ENCODE measurements at regions not wholly inside any gene's neighbourhood (a gene's known extent, or its start where the extent isn't known, plus 50 kb on each side); places are given as distances from the start of the nearest gene placed in this dataset.

DNA sequence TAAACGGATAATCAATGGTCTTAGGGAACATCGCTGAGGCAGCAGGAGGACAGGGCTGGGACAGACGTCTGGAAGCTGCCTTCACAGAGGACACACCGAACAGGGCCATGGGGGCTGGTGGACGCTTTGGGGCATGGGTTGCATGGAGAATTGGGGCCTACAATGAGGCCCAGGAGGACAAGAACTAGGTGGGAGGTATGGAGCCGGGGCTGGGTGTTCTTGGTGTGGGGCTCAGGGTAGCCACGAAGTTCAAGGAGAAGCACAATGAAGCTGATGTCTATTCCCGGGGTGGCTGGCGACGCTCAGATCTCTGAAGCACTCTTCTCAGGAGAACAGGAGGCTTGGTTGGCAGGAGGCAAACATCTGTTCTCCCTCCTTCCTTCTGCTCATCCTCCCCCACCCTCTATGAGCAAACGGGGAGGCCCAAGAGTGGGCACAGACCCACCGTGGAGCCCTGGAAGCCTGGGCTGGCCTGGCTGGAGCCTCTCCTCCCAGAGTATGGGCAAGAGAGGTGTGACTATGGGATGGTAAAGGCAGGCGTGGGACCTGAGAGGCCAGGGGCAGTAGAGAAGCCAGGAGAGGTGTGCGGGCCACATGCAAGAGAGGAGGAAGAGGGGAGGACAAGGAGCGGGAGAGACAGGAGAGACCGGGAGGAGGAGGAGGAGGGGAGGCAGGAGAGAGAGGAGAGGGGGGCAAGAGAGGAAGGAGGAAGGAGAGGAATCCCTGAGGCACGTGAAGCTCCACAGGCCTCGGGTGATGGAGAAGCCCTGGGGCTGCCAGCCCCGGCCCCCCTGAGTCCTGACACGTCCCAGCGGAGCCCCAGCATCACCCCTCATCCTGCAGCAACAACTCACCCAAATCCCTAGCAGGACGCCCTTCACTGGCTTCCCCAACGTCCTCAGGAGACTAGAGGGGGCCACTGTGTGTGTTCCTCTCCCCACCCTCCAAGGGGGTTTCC, 159.1 kb downstream of the OLFM1 start:
- Histone ChIP-seq H3K36me3 (ENCODE audit: insufficient read depth, low read length) (no peaks in the 10 kb centered on the region), H4K20me1 (ENCODE audit: insufficient read depth) (no peaks in the 10 kb centered on the region), H3K4me2 (ENCODE audit: low read length) (no peak overlapping the region), H3K27me3 (ENCODE audit: insufficient read depth, low read depth, low read length) (no peaks in the 10 kb centered on the region), H2AFZ (ENCODE audit: low read depth, low read length) (no peak overlapping the region), H3K79me2 (replicated peaks; ENCODE audit: insufficient read depth, low read length) (no peaks in the 10 kb centered on the region), H3K9me3 (ENCODE audit: low read length) (no peaks in the 10 kb centered on the region), H3K27ac (ENCODE audit: low read length) (no peak overlapping the region), H3F3A (ENCODE audit: insufficient read depth, low read length, poor library complexity, severe bottlenecking) (no peaks in the 10 kb centered on the region), H3K9ac (ENCODE audit: low read length) (no peak overlapping the region), H3K9me2 (ENCODE audit: insufficient read depth, low read length) (no peaks in the 10 kb centered on the region), H3K4me3 (ENCODE audit: low read length) (no peak overlapping the region)
- TF ChIP-seq TAF1 (IDR thresholded peaks at IDR 0.05; ENCODE audit: low read depth): no peak
- TF ChIP-seq POLR2AphosphoS5 (IDR thresholded peaks at IDR 0.05): no peak
- TF ChIP-seq, protein P1, sequence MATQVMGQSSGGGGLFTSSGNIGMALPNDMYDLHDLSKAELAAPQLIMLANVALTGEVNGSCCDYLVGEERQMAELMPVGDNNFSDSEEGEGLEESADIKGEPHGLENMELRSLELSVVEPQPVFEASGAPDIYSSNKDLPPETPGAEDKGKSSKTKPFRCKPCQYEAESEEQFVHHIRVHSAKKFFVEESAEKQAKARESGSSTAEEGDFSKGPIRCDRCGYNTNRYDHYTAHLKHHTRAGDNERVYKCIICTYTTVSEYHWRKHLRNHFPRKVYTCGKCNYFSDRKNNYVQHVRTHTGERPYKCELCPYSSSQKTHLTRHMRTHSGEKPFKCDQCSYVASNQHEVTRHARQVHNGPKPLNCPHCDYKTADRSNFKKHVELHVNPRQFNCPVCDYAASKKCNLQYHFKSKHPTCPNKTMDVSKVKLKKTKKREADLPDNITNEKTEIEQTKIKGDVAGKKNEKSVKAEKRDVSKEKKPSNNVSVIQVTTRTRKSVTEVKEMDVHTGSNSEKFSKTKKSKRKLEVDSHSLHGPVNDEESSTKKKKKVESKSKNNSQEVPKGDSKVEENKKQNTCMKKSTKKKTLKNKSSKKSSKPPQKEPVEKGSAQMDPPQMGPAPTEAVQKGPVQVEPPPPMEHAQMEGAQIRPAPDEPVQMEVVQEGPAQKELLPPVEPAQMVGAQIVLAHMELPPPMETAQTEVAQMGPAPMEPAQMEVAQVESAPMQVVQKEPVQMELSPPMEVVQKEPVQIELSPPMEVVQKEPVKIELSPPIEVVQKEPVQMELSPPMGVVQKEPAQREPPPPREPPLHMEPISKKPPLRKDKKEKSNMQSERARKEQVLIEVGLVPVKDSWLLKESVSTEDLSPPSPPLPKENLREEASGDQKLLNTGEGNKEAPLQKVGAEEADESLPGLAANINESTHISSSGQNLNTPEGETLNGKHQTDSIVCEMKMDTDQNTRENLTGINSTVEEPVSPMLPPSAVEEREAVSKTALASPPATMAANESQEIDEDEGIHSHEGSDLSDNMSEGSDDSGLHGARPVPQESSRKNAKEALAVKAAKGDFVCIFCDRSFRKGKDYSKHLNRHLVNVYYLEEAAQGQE (IDR thresholded peaks at IDR 0.05; ENCODE audit: borderline replicate concordance): no peak
- no peak for TF ChIP-seq EZH2 (IDR thresholded peaks at IDR 0.05; ENCODE audit: borderline replicate concordance, insufficient read depth, low read length, poor library complexity, severe bottlenecking)
- TF ChIP-seq, protein P2, sequence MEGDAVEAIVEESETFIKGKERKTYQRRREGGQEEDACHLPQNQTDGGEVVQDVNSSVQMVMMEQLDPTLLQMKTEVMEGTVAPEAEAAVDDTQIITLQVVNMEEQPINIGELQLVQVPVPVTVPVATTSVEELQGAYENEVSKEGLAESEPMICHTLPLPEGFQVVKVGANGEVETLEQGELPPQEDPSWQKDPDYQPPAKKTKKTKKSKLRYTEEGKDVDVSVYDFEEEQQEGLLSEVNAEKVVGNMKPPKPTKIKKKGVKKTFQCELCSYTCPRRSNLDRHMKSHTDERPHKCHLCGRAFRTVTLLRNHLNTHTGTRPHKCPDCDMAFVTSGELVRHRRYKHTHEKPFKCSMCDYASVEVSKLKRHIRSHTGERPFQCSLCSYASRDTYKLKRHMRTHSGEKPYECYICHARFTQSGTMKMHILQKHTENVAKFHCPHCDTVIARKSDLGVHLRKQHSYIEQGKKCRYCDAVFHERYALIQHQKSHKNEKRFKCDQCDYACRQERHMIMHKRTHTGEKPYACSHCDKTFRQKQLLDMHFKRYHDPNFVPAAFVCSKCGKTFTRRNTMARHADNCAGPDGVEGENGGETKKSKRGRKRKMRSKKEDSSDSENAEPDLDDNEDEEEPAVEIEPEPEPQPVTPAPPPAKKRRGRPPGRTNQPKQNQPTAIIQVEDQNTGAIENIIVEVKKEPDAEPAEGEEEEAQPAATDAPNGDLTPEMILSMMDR (IDR thresholded peaks at IDR 0.05; ENCODE audit: poor library complexity, severe bottlenecking): no peak
- TF ChIP-seq EP300 (conservative IDR thresholded peaks at IDR 0.05; ENCODE audit: poor library complexity, severe bottlenecking): no peak
- no peak for TF ChIP-seq MXI1 (conservative IDR thresholded peaks at IDR 0.05; ENCODE audit: poor library complexity, severe bottlenecking)
- no peak for TF ChIP-seq SMC3 (conservative IDR thresholded peaks at IDR 0.05; ENCODE audit: poor library complexity)
- no peak for TF ChIP-seq RAD21 (conservative IDR thresholded peaks at IDR 0.05)

DNA sequence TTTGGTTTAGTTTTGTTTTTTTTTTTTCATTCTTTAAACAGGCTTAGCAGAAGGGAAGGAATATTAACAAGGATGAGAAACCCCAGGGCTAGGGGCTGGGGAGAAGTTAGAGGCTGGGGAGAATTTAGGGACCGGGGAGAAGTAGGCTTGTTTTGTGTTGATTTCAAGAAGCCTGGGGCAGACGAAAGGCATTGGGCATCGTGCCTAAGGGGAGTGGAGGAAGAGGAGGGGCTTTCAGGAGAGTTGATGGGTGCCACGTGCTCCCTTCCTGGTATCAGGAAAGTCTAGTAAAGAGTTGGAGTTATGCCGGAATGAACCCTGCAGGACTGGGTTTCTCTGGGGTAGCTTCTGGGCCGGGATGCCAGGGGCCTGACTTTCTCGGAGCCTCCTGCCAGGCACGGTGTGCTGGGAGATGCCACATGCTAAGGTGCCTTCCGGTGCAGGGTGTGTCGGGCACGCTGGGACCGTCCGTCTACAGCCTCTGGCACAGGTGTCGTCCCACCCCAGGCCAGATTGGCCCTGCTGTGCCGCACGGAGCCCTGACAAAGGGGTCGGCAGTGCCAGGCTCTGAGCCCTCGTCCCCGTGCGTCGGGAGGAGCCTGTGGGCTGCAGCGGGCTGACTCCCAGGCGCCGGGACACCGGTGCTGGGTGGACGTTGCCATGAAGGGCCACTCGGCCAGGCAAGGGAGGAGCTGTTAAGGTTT, 159.9 kb downstream of the OLFM1 start:
- H3K4me2 ChIP-seq (ENCODE audit: low read length): no peak overlapping the region
- no peaks in the 10 kb centered on the region for H3K79me2 ChIP-seq (replicated peaks; ENCODE audit: insufficient read depth, low read length)
- no peaks in the 10 kb centered on the region for H4K20me1 ChIP-seq (ENCODE audit: insufficient read depth)
- no peak overlapping the region for H3K27ac ChIP-seq (ENCODE audit: low read length)
- H2AFZ ChIP-seq (ENCODE audit: low read depth, low read length): no peak overlapping the region
- TF ChIP-seq TAF1 (IDR thresholded peaks at IDR 0.05; ENCODE audit: low read depth) (no peak), EZH2 (IDR thresholded peaks at IDR 0.05; ENCODE audit: borderline replicate concordance, insufficient read depth, low read length, poor library complexity, severe bottlenecking) (no peak), EP300 (conservative IDR thresholded peaks at IDR 0.05; ENCODE audit: poor library complexity, severe bottlenecking) (no peak), MXI1 (conservative IDR thresholded peaks at IDR 0.05; ENCODE audit: poor library complexity, severe bottlenecking) (no peak), RAD21 (conservative IDR thresholded peaks at IDR 0.05) (no peak), SMC3 (conservative IDR thresholded peaks at IDR 0.05; ENCODE audit: poor library complexity) (no peak), POLR2AphosphoS5 (IDR thresholded peaks at IDR 0.05) (no peak)
- TF ChIP-seq, protein P1 (IDR thresholded peaks at IDR 0.05; ENCODE audit: borderline replicate concordance): no peak
- TF ChIP-seq, protein P2 (IDR thresholded peaks at IDR 0.05; ENCODE audit: poor library complexity, severe bottlenecking): no peak
- H3K9ac ChIP-seq (ENCODE audit: low read length): no peak overlapping the region
- H3K9me2 ChIP-seq (ENCODE audit: insufficient read depth, low read length): no peaks in the 10 kb centered on the region
- no peaks in the 10 kb centered on the region for H3K27me3 ChIP-seq (ENCODE audit: insufficient read depth, low read depth, low read length)
- no peaks in the 10 kb centered on the region for H3F3A ChIP-seq (ENCODE audit: insufficient read depth, low read length, poor library complexity, severe bottlenecking)
- no peak overlapping the region for H3K4me3 ChIP-seq (ENCODE audit: low read length)
- H3K36me3 ChIP-seq (ENCODE audit: insufficient read depth, low read length): no peaks in the 10 kb centered on the region
- H3K9me3 ChIP-seq (ENCODE audit: low read length): no peaks in the 10 kb centered on the region
